ENCODE measurements at regions not wholly inside any gene's neighbourhood (a gene's known extent, or its start where the extent isn't known, plus 50 kb on each side); places are given as distances from the start of the nearest gene placed in this dataset.
"Not testable (repeated sequence)": the region's sequence is repeated elsewhere in the genome, so short reads cannot be mapped to it uniquely, and the experiment has no call there.

- DNase-seq = no peak
These were observed 1157.3 kb downstream of the PLA2G4A start for GRCh38 chr1:187985897-187986654.

DNA sequence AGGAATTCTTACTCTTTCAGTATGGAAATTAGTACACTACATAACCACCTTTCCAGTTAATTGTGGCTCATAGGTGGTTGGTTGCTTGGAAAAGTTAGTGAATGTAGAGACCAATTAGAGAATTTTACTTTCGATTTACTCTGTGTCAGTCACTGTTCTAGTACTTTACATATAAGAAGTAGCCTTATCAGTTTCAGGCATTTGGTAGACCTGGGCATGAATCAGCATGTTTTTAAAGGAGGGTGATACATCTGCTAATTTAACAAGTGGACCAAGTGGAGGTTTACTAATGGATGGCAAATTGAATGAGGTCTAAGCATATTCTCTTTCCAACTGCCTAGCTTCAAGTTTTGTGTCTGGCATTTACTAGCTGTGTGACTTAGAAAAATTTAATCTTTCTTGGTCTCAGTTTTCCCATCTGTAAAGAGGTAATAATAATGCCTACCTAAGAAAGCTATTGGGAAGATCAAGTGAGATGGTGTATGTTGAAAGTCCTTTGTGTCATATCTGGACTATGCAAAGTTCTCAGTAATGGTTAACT lies 1158.6 kb downstream of the PLA2G4A start:
- DNase-seq = no peak

DNA sequence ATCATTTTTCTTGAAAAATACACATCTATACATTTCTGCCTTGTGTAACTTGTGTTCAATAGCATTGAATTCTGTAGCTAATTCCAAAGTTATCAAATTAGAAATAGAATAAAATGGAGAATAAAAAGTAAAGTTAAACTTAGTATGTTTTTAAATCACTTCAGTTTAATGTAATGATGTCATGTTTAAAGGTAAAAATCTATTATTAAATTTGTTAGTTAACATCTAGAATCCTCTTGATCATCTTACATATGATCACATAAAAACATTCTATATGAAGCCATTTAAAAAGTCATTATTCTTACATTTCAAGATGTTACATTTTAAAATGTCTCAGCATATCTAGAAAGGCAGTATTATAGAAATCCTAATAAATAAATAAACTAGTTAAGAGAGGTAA lies 1163.2 kb downstream of the PLA2G4A start:
- DNase-seq = no peak

DNA sequence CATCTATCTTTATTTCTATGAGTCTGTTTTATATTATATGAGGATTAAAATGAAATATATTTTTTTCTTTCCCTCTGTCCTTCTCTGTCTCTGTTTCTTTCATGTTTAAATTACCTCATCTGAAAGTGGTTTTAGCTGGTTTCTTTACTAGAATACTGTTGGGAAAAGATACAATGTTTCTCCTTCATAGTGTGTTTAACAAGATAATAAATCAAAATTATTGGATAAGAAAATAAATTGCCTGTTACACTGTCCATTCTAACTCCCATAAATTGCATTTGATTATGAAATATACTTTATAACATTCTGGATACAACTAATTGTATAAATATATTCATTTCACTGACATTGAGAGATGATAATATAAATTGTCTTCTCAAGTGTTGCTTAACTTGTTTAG lies 1168.0 kb downstream of the PLA2G4A start:
- no peak for DNase-seq

DNA sequence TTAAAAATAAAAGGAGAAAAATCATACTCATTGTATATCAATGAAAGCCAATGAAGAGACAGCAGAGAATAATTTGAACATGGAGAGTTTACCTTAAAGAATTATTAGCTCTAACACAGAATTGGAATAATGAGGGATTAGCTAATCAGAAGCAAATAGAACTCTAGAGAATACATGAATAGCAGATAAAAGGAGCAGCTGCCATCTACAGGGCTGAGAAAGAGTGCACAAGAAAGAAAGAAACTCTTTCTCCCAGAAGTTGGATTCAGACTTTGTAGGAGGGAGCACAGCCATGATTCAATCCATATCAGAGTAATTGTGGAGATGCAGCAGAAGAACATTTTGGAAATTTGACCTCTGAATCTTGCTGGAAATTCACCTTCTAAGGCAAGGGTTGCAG lies 1171.2 kb downstream of the PLA2G4A start:
- DNase-seq = no peak

- DNase-seq = not testable (repeated sequence)
These were observed 1174.9 kb downstream of the PLA2G4A start for GRCh38 chr1:188003687-188004086.

- DNase-seq = no peak
These were observed 1176.1 kb downstream of the PLA2G4A start for GRCh38 chr1:188004849-188005248.

- no peak for DNase-seq
These were observed 1177.6 kb downstream of the PLA2G4A start for GRCh38 chr1:188006354-188006753.

DNA sequence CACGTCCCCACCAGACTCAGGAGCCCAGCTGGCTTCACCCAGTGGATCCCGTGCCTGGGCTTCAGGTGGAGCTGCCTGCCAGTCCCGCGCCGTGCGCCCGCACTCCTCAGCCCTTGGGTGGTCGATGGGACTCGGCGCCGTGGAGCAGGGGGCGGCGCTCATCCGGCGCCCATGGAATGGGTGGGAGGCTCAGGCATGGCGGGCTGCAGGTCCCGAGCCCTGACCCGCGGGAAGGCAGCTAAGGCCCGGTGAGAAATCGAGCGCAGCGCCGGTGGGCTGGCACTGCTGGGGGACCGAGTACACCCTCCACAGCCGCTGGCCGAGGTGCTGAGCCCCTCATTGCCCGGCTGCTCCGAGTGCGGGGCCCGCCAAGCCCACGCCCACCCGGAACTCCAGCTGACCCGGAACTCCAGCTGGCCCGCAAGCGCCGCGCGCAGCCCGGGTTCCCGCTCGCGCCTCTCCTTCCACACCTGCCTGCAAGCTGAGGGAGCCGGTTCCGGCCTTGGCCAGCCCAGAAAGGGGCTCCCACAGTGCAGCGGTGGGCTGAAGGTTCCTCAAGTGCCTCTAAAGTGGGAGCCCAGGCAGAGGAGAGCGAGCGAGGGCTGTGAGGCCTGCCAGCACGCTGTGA lies 1184.6 kb downstream of the PLA2G4A start:
- DNase-seq = not testable (repeated sequence)

DNA sequence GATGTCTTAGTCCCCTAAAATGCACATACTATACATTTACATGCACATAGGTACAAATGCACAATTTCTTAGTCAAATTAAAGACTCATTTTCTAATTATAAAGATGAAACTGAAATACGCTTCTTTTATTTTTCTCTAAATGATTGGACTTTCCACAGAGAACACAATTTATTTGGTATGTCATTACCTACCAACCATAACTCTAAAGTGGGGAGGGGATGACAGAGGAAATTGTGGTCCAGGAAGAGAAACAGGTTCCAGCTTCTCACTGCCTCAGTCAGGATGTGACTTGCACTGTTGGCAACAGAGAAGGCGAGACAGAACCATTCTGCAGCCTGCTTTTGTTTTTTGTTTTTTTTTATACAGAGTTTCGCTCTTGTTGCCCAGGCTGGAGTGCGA lies 1189.2 kb downstream of the PLA2G4A start:
- DNase-seq = no peak

GRCh38 chr1:188022661-188023060 lies 1193.9 kb downstream of the PLA2G4A start:
- DNase-seq = no peak

DNA sequence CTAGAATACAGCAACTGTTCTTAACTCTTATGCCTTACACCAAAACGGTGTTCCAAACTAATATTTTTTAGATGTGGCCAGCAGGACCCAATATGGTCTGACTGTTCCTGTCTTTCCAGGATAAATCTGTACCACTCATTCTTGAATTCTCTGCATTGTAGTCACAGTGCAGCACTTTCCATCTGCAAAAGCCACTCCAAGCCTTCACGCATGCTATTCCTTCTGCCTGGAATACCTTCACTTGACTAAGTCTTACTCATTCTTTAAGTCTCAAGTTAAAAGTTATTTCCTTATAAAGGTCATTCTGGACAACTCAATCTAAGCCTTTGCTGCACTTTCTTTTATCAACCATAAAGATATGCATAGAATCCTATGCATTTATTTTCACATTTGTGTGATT lies 1194.5 kb downstream of the PLA2G4A start:
- no peak for DNase-seq

DNA sequence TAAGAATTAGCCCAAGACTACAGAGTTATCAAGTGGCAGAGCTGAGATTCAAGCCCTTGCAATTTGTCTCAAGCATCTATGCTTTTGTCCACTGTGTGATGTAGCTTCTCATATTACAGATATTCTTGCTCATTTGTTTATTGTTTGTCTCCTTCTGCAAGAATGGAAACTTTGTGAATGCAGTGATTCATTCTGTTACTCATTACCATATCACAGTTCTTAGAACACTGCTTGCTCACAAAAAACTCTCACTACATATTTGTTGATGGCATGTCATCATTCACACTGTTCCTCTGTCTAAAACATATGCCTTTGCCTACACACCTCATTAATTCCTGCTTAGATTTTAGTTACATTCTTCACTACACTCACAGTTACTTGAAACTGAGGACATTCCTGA lies 1198.9 kb downstream of the PLA2G4A start:
- DNase-seq = no peak

- not testable (repeated sequence) for DNase-seq
These were observed 1208.8 kb downstream of the PLA2G4A start for GRCh38 chr1:188037572-188037971.

DNA sequence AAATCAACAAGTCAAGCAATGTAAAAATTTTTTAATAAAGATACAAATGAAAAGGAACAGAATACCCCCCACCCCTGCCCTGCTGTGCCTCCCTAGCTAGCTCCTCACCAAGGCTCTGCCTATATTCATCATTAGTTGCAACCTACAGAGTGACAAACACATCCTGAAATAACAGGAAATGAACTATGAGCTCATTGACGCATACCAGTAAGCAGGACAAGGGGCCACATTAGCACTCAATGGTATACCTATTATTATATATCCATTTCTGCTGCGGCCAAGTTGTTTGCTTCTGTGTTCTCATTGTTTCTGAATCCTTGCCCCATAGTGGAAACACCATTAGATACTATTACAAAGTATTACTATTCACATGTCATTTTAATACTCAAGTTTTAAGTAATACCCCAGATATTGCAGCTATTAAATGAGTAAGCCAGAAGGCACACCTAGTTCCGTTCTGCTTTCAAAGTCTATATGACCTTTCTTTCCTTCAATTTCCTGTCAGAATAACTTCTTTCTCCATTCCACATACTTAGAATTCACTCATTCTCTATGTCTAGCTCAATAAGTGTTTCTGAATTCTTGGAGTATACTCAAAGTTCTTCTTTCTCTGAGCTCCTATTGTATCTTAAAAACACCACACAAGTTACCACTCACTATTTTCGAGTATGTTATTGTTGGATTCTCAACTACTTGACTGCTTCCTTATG lies 1214.9 kb downstream of the PLA2G4A start:
- no peak for DNase-seq

GRCh38 chr1:188050250-188050649 lies 1221.5 kb downstream of the PLA2G4A start:
- no peak for DNase-seq

- DNase-seq = no peak
These were observed 1227.3 kb downstream of the PLA2G4A start for GRCh38 chr1:188056011-188056410.

DNA sequence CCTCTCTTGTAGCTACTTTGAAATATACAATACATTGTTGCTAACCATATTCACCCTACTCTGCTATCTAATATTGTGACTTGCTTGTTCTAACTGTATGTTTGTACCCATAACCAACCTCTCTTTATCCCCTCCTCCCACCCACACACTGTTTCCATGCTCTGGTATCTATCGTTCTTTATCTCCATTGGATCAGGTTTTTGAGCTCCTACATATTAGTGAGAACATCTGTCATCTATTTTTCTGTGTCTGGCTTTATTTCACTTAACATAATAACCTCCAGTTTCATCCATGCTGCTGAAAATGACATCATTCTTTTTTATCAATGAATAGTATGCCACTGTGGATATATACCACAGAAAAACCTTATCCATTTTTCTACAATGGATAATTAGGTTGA lies 1230.1 kb downstream of the PLA2G4A start:
- DNase-seq = no peak

- no peak for DNase-seq
These were observed 1233.1 kb downstream of the PLA2G4A start for GRCh38 chr1:188061881-188062280.

GRCh38 chr1:188062456-188062855 lies 1233.7 kb downstream of the PLA2G4A start:
- DNase-seq = no peak

DNA sequence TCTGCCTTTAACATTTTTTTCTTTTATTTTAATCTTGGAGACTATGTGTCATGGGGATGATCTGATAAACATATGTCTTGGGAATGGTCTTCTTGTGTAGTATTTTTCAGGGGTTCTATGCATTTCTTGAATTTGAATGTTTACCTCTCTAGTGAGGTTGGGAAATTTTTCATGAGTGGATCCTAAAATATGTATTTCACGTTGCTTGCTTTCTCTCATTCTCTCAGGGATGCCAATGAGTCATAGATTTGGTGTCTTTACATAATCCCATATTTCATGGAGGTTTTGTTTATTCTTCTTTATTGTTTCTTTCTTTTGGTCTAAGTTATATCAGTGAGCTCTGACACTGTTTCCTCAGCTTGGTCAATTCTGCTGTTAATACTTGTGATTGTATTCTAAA lies 1237.2 kb downstream of the PLA2G4A start:
- DNase-seq = no peak

- DNase-seq = no peak
These were observed 1242.1 kb downstream of the PLA2G4A start for GRCh38 chr1:188070848-188071247.

- no peak for DNase-seq
These were observed 1260.3 kb downstream of the PLA2G4A start for GRCh38 chr1:188089015-188089414.

DNA sequence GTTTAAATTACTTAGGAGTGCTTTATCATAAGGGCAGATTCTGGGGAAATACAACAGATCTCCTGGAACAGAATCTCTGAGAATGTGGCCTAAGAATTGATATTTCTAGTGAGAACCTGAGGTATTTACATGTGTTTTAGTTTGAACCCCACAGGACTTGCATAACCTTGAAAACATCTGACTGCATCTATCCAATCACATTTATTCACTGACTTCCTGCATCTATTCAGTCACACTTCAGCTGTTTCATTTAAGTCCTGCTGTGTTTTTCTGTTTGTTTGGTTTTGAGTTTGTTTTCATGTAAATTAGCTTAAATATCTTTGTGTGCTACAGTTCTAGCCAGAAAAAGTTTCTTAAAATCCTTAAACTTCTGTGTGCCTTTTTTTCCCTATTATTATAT lies 1260.7 kb downstream of the PLA2G4A start:
- no peak for DNase-seq
